Astrocyte of the cerebellum (primary cell): ENCODE measurements at regions not wholly inside any gene's neighbourhood (a gene's known extent, or its start where the extent isn't known, plus 50 kb on each side); places are given as distances from the start of the nearest gene placed in this dataset.

ENCODE experiments used
- DNase-seq: peaks from one replicate; pipeline ENCODE4 v3.0.0-alpha.2; 2011; ENCODE audit warnings: low read depth
- H3K4me3 ChIP-seq: 2 replicates; pipeline ENCODE4 v1.5.1; 2011; ENCODE audit warnings: mild to moderate bottlenecking, low read depth, low read length, moderate library complexity
- in situ Hi-C: cut with HindIII; loops from 2 replicates; pipeline ENCODE4 v1.10.0; 2017; ENCODE audit warnings: low sequenced_read_pairs
- TF ChIP-seq, protein P1 (sequence below): IDR thresholded peaks from 2 replicates; pipeline ENCODE4 v1.5.1; 2012; ENCODE audit warnings: low read length, low read depth, moderate library complexity, mild to moderate bottlenecking; ENCODE audit errors: missing control alignments

DNA sequence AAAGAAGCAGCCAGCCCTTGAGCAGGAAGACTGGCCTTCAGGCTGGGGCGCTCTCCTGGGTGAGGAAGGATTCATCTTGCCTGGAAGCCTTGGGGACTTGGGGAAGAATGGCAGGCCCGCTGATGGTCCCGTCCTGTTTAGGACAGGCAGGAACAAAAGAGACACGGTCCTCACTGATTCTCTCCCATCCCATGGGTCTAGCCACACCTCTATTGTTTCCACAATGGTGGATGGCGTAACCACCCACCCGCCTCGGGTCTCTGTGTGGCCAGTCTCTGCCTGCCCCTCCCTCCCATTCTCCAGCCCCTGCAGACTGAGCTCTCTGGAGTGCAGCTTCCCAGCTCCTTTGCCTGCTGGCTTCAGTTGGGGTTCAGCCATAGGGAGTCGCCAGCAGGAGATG, 284.3 kb downstream of the UACA start:
- in situ Hi-C loops = no loop called here
- H3K4me3 ChIP-seq = no peak overlapping the region
- TF ChIP-seq, protein P1, sequence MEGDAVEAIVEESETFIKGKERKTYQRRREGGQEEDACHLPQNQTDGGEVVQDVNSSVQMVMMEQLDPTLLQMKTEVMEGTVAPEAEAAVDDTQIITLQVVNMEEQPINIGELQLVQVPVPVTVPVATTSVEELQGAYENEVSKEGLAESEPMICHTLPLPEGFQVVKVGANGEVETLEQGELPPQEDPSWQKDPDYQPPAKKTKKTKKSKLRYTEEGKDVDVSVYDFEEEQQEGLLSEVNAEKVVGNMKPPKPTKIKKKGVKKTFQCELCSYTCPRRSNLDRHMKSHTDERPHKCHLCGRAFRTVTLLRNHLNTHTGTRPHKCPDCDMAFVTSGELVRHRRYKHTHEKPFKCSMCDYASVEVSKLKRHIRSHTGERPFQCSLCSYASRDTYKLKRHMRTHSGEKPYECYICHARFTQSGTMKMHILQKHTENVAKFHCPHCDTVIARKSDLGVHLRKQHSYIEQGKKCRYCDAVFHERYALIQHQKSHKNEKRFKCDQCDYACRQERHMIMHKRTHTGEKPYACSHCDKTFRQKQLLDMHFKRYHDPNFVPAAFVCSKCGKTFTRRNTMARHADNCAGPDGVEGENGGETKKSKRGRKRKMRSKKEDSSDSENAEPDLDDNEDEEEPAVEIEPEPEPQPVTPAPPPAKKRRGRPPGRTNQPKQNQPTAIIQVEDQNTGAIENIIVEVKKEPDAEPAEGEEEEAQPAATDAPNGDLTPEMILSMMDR = no peak
- no peak for DNase-seq

DNA sequence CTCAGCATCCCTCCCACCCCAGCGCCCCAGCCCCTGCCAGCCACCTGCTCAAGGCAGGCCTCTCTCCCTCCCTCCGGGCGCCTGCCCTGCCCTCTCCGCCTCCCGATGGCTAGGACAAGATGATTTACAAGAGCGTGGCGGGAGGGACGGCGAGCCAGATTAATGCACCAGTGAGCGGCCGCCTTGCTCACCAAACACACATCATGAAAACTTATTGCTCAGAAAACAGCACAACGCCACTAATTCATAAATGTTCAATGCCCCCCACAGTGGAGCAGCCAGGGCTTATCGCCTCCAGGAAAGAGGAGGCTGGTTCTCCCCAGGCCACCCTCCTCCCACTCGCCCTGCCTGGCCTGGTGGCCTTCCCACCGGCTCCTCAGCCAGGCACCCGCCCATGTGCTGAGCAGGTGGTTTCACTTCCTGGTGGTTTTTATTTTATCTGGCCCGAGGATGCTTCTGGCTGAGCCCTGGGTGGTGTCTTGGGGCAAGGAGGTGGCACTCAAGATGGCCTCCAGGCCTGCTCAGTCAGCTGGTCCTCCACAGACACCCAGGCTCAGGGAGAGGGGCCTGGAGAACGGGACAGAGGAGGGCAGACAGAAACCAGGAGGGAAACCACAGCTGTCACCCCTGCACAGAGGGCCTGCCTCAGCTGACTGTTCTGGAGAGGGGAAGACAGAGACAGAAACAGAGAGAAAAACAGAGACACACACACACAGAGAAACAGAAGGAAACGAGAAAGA, 284.9 kb downstream of the UACA start:
- H3K4me3 ChIP-seq = no peak overlapping the region
- in situ Hi-C loops = no loop called here
- TF ChIP-seq, protein P1 = no peak
- no peak for DNase-seq

GRCh38 chr15:70477750-70478250, 285.6 kb downstream of the UACA start:
- no peak for DNase-seq
- in situ Hi-C loops = no loop called here
- no peak overlapping the region for H3K4me3 ChIP-seq
- TF ChIP-seq, protein P1 = no peak

DNA sequence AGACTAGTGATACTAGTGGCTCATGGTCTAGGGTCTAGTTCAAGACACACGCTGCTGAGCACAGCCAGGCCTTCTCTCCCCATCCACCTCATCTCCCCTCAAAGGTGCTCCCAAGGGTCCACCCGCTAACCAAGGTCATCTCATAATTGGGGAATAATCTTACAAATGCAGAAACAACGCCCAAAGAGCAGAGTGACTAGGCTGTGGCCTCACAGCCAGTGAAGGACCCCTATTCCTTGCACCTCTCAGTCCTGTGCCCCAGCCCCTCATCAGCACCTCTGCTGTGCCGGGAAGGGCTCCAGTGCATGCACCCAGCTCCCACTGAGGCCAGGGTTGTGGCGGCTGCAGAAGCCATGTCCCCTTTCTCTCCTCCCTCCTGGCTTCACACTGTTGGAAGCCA, 286.9 kb downstream of the UACA start:
- TF ChIP-seq, protein P1 = no peak

DNA sequence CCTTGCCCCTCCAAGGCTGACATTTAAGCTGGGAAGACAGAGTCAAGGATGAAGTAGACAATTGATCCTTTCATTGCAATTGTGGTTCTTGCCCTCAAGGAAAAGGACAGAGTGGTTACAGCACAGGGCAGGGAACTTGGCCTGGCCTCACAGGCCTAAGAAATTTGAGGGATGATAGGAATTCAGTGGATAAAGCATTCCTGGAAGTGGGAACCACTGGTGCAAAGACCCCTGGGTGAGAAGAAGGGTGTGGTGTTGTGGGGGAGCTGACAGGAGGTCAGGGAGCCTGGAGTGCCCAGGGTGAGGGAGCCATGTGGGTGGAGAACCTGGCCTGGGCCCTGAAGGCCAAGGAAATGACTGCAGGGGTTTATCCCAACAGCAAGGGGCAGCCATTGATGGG, 287.4 kb downstream of the UACA start:
- no peak overlapping the region for H3K4me3 ChIP-seq
- TF ChIP-seq, protein P1 = no peak
- no peak for DNase-seq
- in situ Hi-C loops = no loop called here

More for the DNA sequence above, 286.9 kb downstream of the UACA start:
- in situ Hi-C loops = no loop called here
- no peak overlapping the region for H3K4me3 ChIP-seq
- no peak for DNase-seq

DNA sequence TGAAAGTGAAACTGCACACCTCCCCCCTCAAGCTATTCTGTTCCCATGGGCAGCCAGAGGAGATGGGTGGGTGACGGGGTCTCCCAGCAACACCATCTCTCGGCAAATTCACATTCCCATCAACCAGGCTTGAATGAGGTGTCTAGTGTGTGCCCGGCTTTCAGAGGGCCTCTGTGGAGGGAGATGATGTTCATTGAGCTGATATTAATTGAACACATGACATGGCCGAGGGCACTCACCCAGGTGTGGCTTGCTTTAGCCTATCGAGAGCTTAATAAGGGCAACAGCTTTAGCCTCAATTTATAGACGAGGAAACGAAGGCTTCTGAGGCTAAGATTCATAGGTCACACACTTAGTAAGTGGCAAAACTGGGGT, 288.0 kb downstream of the UACA start:
- no peak for DNase-seq
- TF ChIP-seq, protein P1 = no peak
- in situ Hi-C loops = no loop called here
- no peak overlapping the region for H3K4me3 ChIP-seq
